ENCODE measurements at regions not wholly inside any gene's neighbourhood (a gene's known extent, or its start where the extent isn't known, plus 50 kb on each side); places are given as distances from the start of the nearest gene placed in this dataset.

GRCh38 chr3:184461219-184461618 lies 81.4 kb downstream of the CHRD start:
- Histone ChIP-seq H3K9ac (ENCODE audit: low read depth, low read length) (no peak overlapping the region), H3K4me1 (ENCODE audit: insufficient read depth, low read length) (no peaks in the 10 kb centered on the region), H3K36me3 (ENCODE audit: insufficient read depth, low read length) (no peaks in the 10 kb centered on the region), H3K9me3 (ENCODE audit: control insufficient read depth, insufficient read depth, low read length) (peaks cover 3% of the 10 kb centered on the region; the same call in 1 of the 2 replicates)

- Histone ChIP-seq H3K36me3 (ENCODE audit: insufficient read depth, low read length) (no peaks in the 10 kb centered on the region), H3K9me3 (ENCODE audit: control insufficient read depth, insufficient read depth, low read length) (no peaks in the 10 kb centered on the region), H3K9ac (ENCODE audit: low read depth, low read length) (no peak overlapping the region), H3K4me1 (ENCODE audit: insufficient read depth, low read length) (no peaks in the 10 kb centered on the region; the same call in 1 of the 2 replicates)
These were observed 86.1 kb downstream of the CHRD start for GRCh38 chr3:184465883-184466412.

- Histone ChIP-seq H3K9me3 (ENCODE audit: control insufficient read depth, insufficient read depth, low read length) (no peaks in the 10 kb centered on the region), H3K4me1 (ENCODE audit: insufficient read depth, low read length) (no peaks in the 10 kb centered on the region; the same call in 1 of the 2 replicates), H3K36me3 (ENCODE audit: insufficient read depth, low read length) (no peaks in the 10 kb centered on the region), H3K9ac (ENCODE audit: low read depth, low read length) (no peak overlapping the region)
These were observed 86.6 kb downstream of the CHRD start for GRCh38 chr3:184466413-184466960.

- no peaks in the 10 kb centered on the region for H3K9me3 ChIP-seq (ENCODE audit: control insufficient read depth, insufficient read depth, low read length)
- no peak overlapping the region for H3K9ac ChIP-seq (ENCODE audit: low read depth, low read length)
- H3K36me3 ChIP-seq (ENCODE audit: insufficient read depth, low read length), result no peaks in the 10 kb centered on the region
- H3K4me1 ChIP-seq (ENCODE audit: insufficient read depth, low read length), result no peaks in the 10 kb centered on the region; the same call in 1 of the 2 replicates
These were observed 87.3 kb downstream of the CHRD start for GRCh38 chr3:184467171-184467570.

- Histone ChIP-seq H3K4me1 (ENCODE audit: insufficient read depth, low read length) (no peaks in the 10 kb centered on the region; the same call in 1 of the 2 replicates), H3K9ac (ENCODE audit: low read depth, low read length) (no peak overlapping the region), H3K36me3 (ENCODE audit: insufficient read depth, low read length) (no peaks in the 10 kb centered on the region), H3K9me3 (ENCODE audit: control insufficient read depth, insufficient read depth, low read length) (no peaks in the 10 kb centered on the region)
These were observed 90.7 kb downstream of the CHRD start for GRCh38 chr3:184470551-184470950.

GRCh38 chr3:184471439-184471838 lies 90.1 kb upstream of the EPHB3 start:
- Histone ChIP-seq H3K36me3 (ENCODE audit: insufficient read depth, low read length) (no peaks in the 10 kb centered on the region), H3K9me3 (ENCODE audit: control insufficient read depth, insufficient read depth, low read length) (no peaks in the 10 kb centered on the region), H3K9ac (ENCODE audit: low read depth, low read length) (no peak overlapping the region), H3K4me1 (ENCODE audit: insufficient read depth, low read length) (no peaks in the 10 kb centered on the region; the same call in 1 of the 2 replicates)

GRCh38 chr3:184472723-184473428 lies 88.7 kb upstream of the EPHB3 start:
- H3K9ac ChIP-seq (ENCODE audit: low read depth, low read length), result no peak overlapping the region
- no peaks in the 10 kb centered on the region for H3K9me3 ChIP-seq (ENCODE audit: control insufficient read depth, insufficient read depth, low read length)
- H3K4me1 ChIP-seq (ENCODE audit: insufficient read depth, low read length), result no peaks in the 10 kb centered on the region
- H3K36me3 ChIP-seq (ENCODE audit: insufficient read depth, low read length), result no peaks in the 10 kb centered on the region

GRCh38 chr3:184474897-184475296 lies 86.7 kb upstream of the EPHB3 start:
- Histone ChIP-seq H3K36me3 (ENCODE audit: insufficient read depth, low read length) (no peaks in the 10 kb centered on the region), H3K9me3 (ENCODE audit: control insufficient read depth, insufficient read depth, low read length) (no peaks in the 10 kb centered on the region), H3K9ac (ENCODE audit: low read depth, low read length) (no peak overlapping the region), H3K4me1 (ENCODE audit: insufficient read depth, low read length) (no peaks in the 10 kb centered on the region)

- Histone ChIP-seq H3K4me1 (ENCODE audit: insufficient read depth, low read length) (no peaks in the 10 kb centered on the region), H3K9me3 (ENCODE audit: control insufficient read depth, insufficient read depth, low read length) (no peaks in the 10 kb centered on the region; the same call in 1 of the 2 replicates), H3K36me3 (ENCODE audit: insufficient read depth, low read length) (no peaks in the 10 kb centered on the region), H3K9ac (ENCODE audit: low read depth, low read length) (no peak overlapping the region)
These were observed 83.6 kb upstream of the EPHB3 start for GRCh38 chr3:184477940-184478339.

GRCh38 chr3:184479426-184480126 lies 82.0 kb upstream of the EPHB3 start:
- H3K9ac ChIP-seq (ENCODE audit: low read depth, low read length), result no peak overlapping the region
- no peaks in the 10 kb centered on the region; the same call in 1 of the 2 replicates for H3K9me3 ChIP-seq (ENCODE audit: control insufficient read depth, insufficient read depth, low read length)
- H3K36me3 ChIP-seq (ENCODE audit: insufficient read depth, low read length), result no peaks in the 10 kb centered on the region
- no peaks in the 10 kb centered on the region for H3K4me1 ChIP-seq (ENCODE audit: insufficient read depth, low read length)

- Histone ChIP-seq H3K36me3 (ENCODE audit: insufficient read depth, low read length) (no peaks in the 10 kb centered on the region), H3K4me1 (ENCODE audit: insufficient read depth, low read length) (no peaks in the 10 kb centered on the region), H3K9ac (ENCODE audit: low read depth, low read length) (no peak overlapping the region), H3K9me3 (ENCODE audit: control insufficient read depth, insufficient read depth, low read length) (no peaks in the 10 kb centered on the region; the same call in 1 of the 2 replicates)
These were observed 80.8 kb upstream of the EPHB3 start for GRCh38 chr3:184480831-184481230.

- Histone ChIP-seq H3K9me3 (ENCODE audit: control insufficient read depth, insufficient read depth, low read length) (no peaks in the 10 kb centered on the region; the same call in 1 of the 2 replicates), H3K4me1 (ENCODE audit: insufficient read depth, low read length) (no peaks in the 10 kb centered on the region), H3K36me3 (ENCODE audit: insufficient read depth, low read length) (no peaks in the 10 kb centered on the region), H3K9ac (ENCODE audit: low read depth, low read length) (no peak overlapping the region)
These were observed 79.5 kb upstream of the EPHB3 start for GRCh38 chr3:184481984-184482671.

- Histone ChIP-seq H3K36me3 (ENCODE audit: insufficient read depth, low read length) (no peaks in the 10 kb centered on the region), H3K4me1 (ENCODE audit: insufficient read depth, low read length) (no peaks in the 10 kb centered on the region), H3K9me3 (ENCODE audit: control insufficient read depth, insufficient read depth, low read length) (no peaks in the 10 kb centered on the region; the same call in 1 of the 2 replicates), H3K9ac (ENCODE audit: low read depth, low read length) (no peak overlapping the region)
These were observed 76.3 kb upstream of the EPHB3 start for GRCh38 chr3:184485241-184485640.

- no peaks in the 10 kb centered on the region for H3K36me3 ChIP-seq (ENCODE audit: insufficient read depth, low read length)
- no peak overlapping the region for H3K9ac ChIP-seq (ENCODE audit: low read depth, low read length)
- no peaks in the 10 kb centered on the region; the same call in 1 of the 2 replicates for H3K9me3 ChIP-seq (ENCODE audit: control insufficient read depth, insufficient read depth, low read length)
- H3K4me1 ChIP-seq (ENCODE audit: insufficient read depth, low read length), result no peaks in the 10 kb centered on the region
These were observed 75.7 kb upstream of the EPHB3 start for GRCh38 chr3:184485906-184486305.

Measured in ES-I3 (cell line).